Mesendoderm (in vitro differentiated cells): ENCODE measurements at regions not wholly inside any gene's neighbourhood (a gene's known extent, or its start where the extent isn't known, plus 50 kb on each side); places are given as distances from the start of the nearest gene placed in this dataset.

Experiments used
- DNase-seq: peaks from one replicate; pipeline ENCODE4 v3.0.0; 2013
- H2AK5ac ChIP-seq: 2 replicates; pipeline ENCODE4 v1.6.1; 2013; ENCODE audit warnings: low read length, inconsistent platforms
- H2BK120ac ChIP-seq: 2 replicates; pipeline ENCODE4 v1.6.1; 2013; ENCODE audit warnings: low read depth, mild to moderate bottlenecking, low read length, moderate library complexity, mixed read lengths
- H2BK15ac ChIP-seq: replicated peaks from 2 replicates; pipeline ENCODE4 v1.6.1; 2013; ENCODE audit warnings: low read depth, mild to moderate bottlenecking, moderate library complexity
- H2BK5ac ChIP-seq: 2 replicates; pipeline ENCODE4 v1.6.1; 2013; ENCODE audit warnings: low read length, inconsistent platforms
- H3K18ac ChIP-seq: 2 replicates; pipeline ENCODE4 v1.6.1; 2013; ENCODE audit warnings: mild to moderate bottlenecking, low read length, mixed read lengths
- H3K23ac ChIP-seq: one replicate; pipeline ENCODE4 v1.6.1; 2013; ENCODE audit warnings: low read length
- H3K27ac ChIP-seq: 2 replicates; pipeline ENCODE4 v1.5.1; 2013; ENCODE audit warnings: low read depth, mild to moderate bottlenecking, inconsistent platforms, low read length, moderate library complexity
- H3K27me3 ChIP-seq: 2 replicates; pipeline ENCODE4 v1.6.1; 2013; ENCODE audit warnings: low read length, control low read depth, mild to moderate bottlenecking, inconsistent platforms; ENCODE audit not compliant: insufficient read depth, poor library complexity
- H3K36me3 ChIP-seq: 2 replicates; pipeline ENCODE4 v1.6.1; 2013; ENCODE audit warnings: low read length, inconsistent platforms; ENCODE audit not compliant: control insufficient read depth, insufficient read depth
- H3K4ac ChIP-seq: one replicate; pipeline ENCODE4 v1.6.1; 2013; ENCODE audit warnings: low read depth, mild to moderate bottlenecking, low read length, moderate library complexity
- H3K4me1 ChIP-seq: 2 replicates; pipeline ENCODE4 v1.6.1; 2013; ENCODE audit warnings: low read depth, low read length, inconsistent platforms; ENCODE audit not compliant: control insufficient read depth
- H3K4me2 ChIP-seq: 2 replicates; pipeline ENCODE4 v1.6.1; 2013; ENCODE audit warnings: low read length
- H3K4me3 ChIP-seq: 2 replicates; pipeline ENCODE4 v1.5.1; 2013; ENCODE audit warnings: mild to moderate bottlenecking, low read length
- H3K56ac ChIP-seq: one replicate; pipeline ENCODE4 v1.6.1; 2013; ENCODE audit warnings: low read length
- H3K79me1 ChIP-seq: 2 replicates; pipeline ENCODE4 v1.6.1; 2013; ENCODE audit warnings: low read length, inconsistent platforms
- H3K79me2 ChIP-seq: 2 replicates; pipeline ENCODE4 v1.6.1; 2013; ENCODE audit warnings: mild to moderate bottlenecking, low read length; ENCODE audit not compliant: control insufficient read depth, insufficient read depth
- H3K9ac ChIP-seq: 2 replicates; pipeline ENCODE4 v1.6.1; 2013; ENCODE audit warnings: low read length, inconsistent platforms
- H4K5ac ChIP-seq: one replicate; pipeline ENCODE4 v1.6.1; 2013; ENCODE audit warnings: low read length
- H4K8ac ChIP-seq: one replicate; pipeline ENCODE4 v1.6.1; 2013; ENCODE audit warnings: low read depth, mild to moderate bottlenecking, control low read depth, low read length, moderate library complexity
- WGBS: extraction: QIAGEN DNeasy Blood & Tissue Kit; methylation state at CpG from one replicate; pipeline ENCODE4 v1.1.7; 2013; ENCODE audit warnings: low lambda C conversion rate, missing lambda C conversion rate; ENCODE audit not compliant: insufficient coverage; ENCODE audit errors: extremely low coverage; 5-methylcytosine and 5-hydroxymethylcytosine counted together

- H3K36me3 ChIP-seq: no peaks in the 10 kb centered on the region
- H3K56ac ChIP-seq: no peak overlapping the region
- no peak for DNase-seq
- H3K27ac ChIP-seq: no peak overlapping the region
- H2BK5ac ChIP-seq: no peak overlapping the region
- H2BK15ac ChIP-seq: no peak overlapping the region
- no CpG with 5 or more reads among the region's 9 CpGs for WGBS
- H3K4ac ChIP-seq: no peak overlapping the region
- no peak overlapping the region for H3K9ac ChIP-seq
- peaks cover 9% of the 10 kb centered on the region for H3K79me1 ChIP-seq
- H3K79me2 ChIP-seq: no peaks in the 10 kb centered on the region
- H4K8ac ChIP-seq: no peak overlapping the region
- no peak overlapping the region for H3K4me2 ChIP-seq
- H3K4me3 ChIP-seq: no peak overlapping the region
- H3K27me3 ChIP-seq: no peaks in the 10 kb centered on the region
- H3K23ac ChIP-seq: no peak overlapping the region
- no peak overlapping the region for H3K18ac ChIP-seq
- H2BK120ac ChIP-seq: no peak overlapping the region
- no peak overlapping the region for H2AK5ac ChIP-seq
- H4K5ac ChIP-seq: no peak overlapping the region
- peaks cover 6% of the 10 kb centered on the region for H3K4me1 ChIP-seq
These were observed 311.1 kb upstream of the C2CD4B start for GRCh38 chr15:62476163-62476562.

- Histone ChIP-seq H3K4ac (no peak overlapping the region), H4K5ac (no peak overlapping the region), H3K36me3 (no peaks in the 10 kb centered on the region), H3K27ac (no peak overlapping the region), H3K79me2 (no peaks in the 10 kb centered on the region), H3K4me2 (no peak overlapping the region), H3K4me1 (peaks cover 2% of the 10 kb centered on the region), H3K56ac (no peak overlapping the region), H2BK15ac (no peak overlapping the region), H2BK5ac (no peak overlapping the region), H2BK120ac (no peak overlapping the region), H3K27me3 (no peaks in the 10 kb centered on the region), H3K18ac (no peak overlapping the region), H3K9ac (no peak overlapping the region), H3K23ac (no peak overlapping the region), H3K4me3 (no peak overlapping the region), H2AK5ac (no peak overlapping the region), H3K79me1 (peaks cover 4% of the 10 kb centered on the region), H4K8ac (no peak overlapping the region)
- no CpG with 5 or more reads among the region's 9 CpGs for WGBS
- no peak for DNase-seq
These were observed 312.8 kb upstream of the C2CD4B start for GRCh38 chr15:62477929-62478328.

- Histone ChIP-seq H3K4me3 (no peak overlapping the region), H3K4me2 (no peak overlapping the region)
- WGBS: no CpG with 5 or more reads among the region's 5 CpGs
These were observed 317.8 kb upstream of the C2CD4B start for GRCh38 chr15:62482785-62483429.

GRCh38 chr15:62483814-62484213, 318.7 kb upstream of the C2CD4B start:
- peaks cover 15% of the 10 kb centered on the region for H3K4me1 ChIP-seq
- H3K4ac ChIP-seq: no peak overlapping the region
- no CpG with 5 or more reads among the region's 4 CpGs for WGBS
- H3K4me3 ChIP-seq: no peak overlapping the region
- H2BK120ac ChIP-seq: no peak overlapping the region
- H3K56ac ChIP-seq: peak overlapping the region; percentile 81
- H3K27me3 ChIP-seq: no peaks in the 10 kb centered on the region
- no peaks in the 10 kb centered on the region for H3K36me3 ChIP-seq
- H4K8ac ChIP-seq: no peak overlapping the region
- no peaks in the 10 kb centered on the region for H3K79me2 ChIP-seq
- H2BK5ac ChIP-seq: peak overlapping the region; percentile 66
- peaks cover 5% of the 10 kb centered on the region for H3K79me1 ChIP-seq
- no peak overlapping the region for H3K4me2 ChIP-seq
- H3K23ac ChIP-seq: no peak overlapping the region
- H3K9ac ChIP-seq: no peak overlapping the region
- H3K27ac ChIP-seq: peak overlapping the region; percentile 58
- peak overlapping the region; percentile 98 for H2AK5ac ChIP-seq
- H3K18ac ChIP-seq: peak overlapping the region; percentile 1
- DNase-seq: peak; percentile 75
- H4K5ac ChIP-seq: no peak overlapping the region
- no peak overlapping the region for H2BK15ac ChIP-seq

More at GRCh38 chr15:62482785-62483429, 317.8 kb upstream of the C2CD4B start:
- no peak overlapping the region for H2BK120ac ChIP-seq
- H3K4ac ChIP-seq: no peak overlapping the region
- H3K18ac ChIP-seq: no peak overlapping the region
- peak overlapping the region; percentile 16 for H3K27ac ChIP-seq
- H3K56ac ChIP-seq: peak overlapping the region; percentile 59
- H3K27me3 ChIP-seq: no peaks in the 10 kb centered on the region
- no peaks in the 10 kb centered on the region for H3K36me3 ChIP-seq
- H2BK5ac ChIP-seq: no peak overlapping the region
- H3K9ac ChIP-seq: no peak overlapping the region
- H3K79me2 ChIP-seq: no peaks in the 10 kb centered on the region
- H4K8ac ChIP-seq: no peak overlapping the region
- no peak overlapping the region for H3K23ac ChIP-seq
- H3K4me1 ChIP-seq: peaks cover 15% of the 10 kb centered on the region
- H3K79me1 ChIP-seq: peaks cover 8% of the 10 kb centered on the region
- H4K5ac ChIP-seq: no peak overlapping the region
- DNase-seq: peak; percentile 97
- no peak overlapping the region for H2AK5ac ChIP-seq
- H2BK15ac ChIP-seq: no peak overlapping the region

- no peak overlapping the region for H3K4me2 ChIP-seq
- H2AK5ac ChIP-seq: peak overlapping the region; percentile 9
- H3K18ac ChIP-seq: no peak overlapping the region
- no peak overlapping the region for H3K4ac ChIP-seq
- no peak overlapping the region for H3K9ac ChIP-seq
- no peak overlapping the region for H4K8ac ChIP-seq
- no peak overlapping the region for H3K4me3 ChIP-seq
- no peak overlapping the region for H3K23ac ChIP-seq
- H3K4me1 ChIP-seq: peaks cover 17% of the 10 kb centered on the region
- peaks cover 5% of the 10 kb centered on the region for H3K79me1 ChIP-seq
- H2BK5ac ChIP-seq: no peak overlapping the region
- no peak overlapping the region for H3K27ac ChIP-seq
- no peak overlapping the region for H2BK15ac ChIP-seq
- H3K27me3 ChIP-seq: no peaks in the 10 kb centered on the region
- no peak for DNase-seq
- no CpG with 5 or more reads among the region's 6 CpGs for WGBS
- no peaks in the 10 kb centered on the region for H3K79me2 ChIP-seq
- no peaks in the 10 kb centered on the region for H3K36me3 ChIP-seq
- H4K5ac ChIP-seq: no peak overlapping the region
- H2BK120ac ChIP-seq: no peak overlapping the region
- H3K56ac ChIP-seq: peak overlapping the region; percentile 47
These were observed 320.2 kb upstream of the C2CD4B start for GRCh38 chr15:62485170-62485720.

GRCh38 chr15:62486041-62486440, 321.0 kb upstream of the C2CD4B start:
- H3K36me3 ChIP-seq: no peaks in the 10 kb centered on the region
- no peak overlapping the region for H3K56ac ChIP-seq
- H4K5ac ChIP-seq: no peak overlapping the region
- peaks cover 5% of the 10 kb centered on the region for H3K79me1 ChIP-seq
- H3K27ac ChIP-seq: no peak overlapping the region
- no peak overlapping the region for H2BK5ac ChIP-seq
- peaks cover 22% of the 10 kb centered on the region for H3K4me1 ChIP-seq
- H3K27me3 ChIP-seq: no peaks in the 10 kb centered on the region
- H2AK5ac ChIP-seq: no peak overlapping the region
- H3K4me2 ChIP-seq: no peak overlapping the region
- no peak overlapping the region for H2BK15ac ChIP-seq
- H4K8ac ChIP-seq: no peak overlapping the region
- H2BK120ac ChIP-seq: no peak overlapping the region
- DNase-seq: no peak
- no peak overlapping the region for H3K18ac ChIP-seq
- WGBS: no CpG with 5 or more reads among the region's 1 CpG
- H3K4ac ChIP-seq: no peak overlapping the region
- no peak overlapping the region for H3K23ac ChIP-seq
- H3K4me3 ChIP-seq: no peak overlapping the region
- no peak overlapping the region for H3K9ac ChIP-seq
- no peaks in the 10 kb centered on the region for H3K79me2 ChIP-seq
